ENCODE measurements at regions not wholly inside any gene's neighbourhood (a gene's known extent, or its start where the extent isn't known, plus 50 kb on each side); places are given as distances from the start of the nearest gene placed in this dataset.

DNA sequence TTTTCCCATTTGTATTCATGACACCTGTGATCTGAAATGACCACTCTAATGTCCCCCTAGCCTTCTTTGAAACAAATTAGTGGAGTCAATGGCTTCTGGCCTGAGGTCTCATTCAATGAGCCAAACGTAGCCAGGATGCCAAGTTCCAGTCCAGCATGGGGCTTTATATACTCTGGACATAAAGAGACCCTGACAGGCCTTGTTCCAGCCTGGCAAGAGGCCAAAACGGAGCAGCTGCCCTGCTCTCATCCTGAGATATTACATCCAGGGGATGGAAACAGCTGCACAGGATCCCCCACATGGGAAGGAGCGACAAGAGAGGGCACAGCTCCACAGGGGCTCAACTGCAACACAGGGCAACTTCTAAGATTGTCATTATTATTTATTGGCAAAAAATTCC, 437.8 kb downstream of the CDH26 start:
- TF ChIP-seq, protein P1, sequence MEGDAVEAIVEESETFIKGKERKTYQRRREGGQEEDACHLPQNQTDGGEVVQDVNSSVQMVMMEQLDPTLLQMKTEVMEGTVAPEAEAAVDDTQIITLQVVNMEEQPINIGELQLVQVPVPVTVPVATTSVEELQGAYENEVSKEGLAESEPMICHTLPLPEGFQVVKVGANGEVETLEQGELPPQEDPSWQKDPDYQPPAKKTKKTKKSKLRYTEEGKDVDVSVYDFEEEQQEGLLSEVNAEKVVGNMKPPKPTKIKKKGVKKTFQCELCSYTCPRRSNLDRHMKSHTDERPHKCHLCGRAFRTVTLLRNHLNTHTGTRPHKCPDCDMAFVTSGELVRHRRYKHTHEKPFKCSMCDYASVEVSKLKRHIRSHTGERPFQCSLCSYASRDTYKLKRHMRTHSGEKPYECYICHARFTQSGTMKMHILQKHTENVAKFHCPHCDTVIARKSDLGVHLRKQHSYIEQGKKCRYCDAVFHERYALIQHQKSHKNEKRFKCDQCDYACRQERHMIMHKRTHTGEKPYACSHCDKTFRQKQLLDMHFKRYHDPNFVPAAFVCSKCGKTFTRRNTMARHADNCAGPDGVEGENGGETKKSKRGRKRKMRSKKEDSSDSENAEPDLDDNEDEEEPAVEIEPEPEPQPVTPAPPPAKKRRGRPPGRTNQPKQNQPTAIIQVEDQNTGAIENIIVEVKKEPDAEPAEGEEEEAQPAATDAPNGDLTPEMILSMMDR (IDR thresholded peaks at IDR 0.05) = no peak
- TF ChIP-seq REST (IDR thresholded peaks at IDR 0.05; ENCODE audit: low read depth, low read length) (no peak), RCOR1 (IDR thresholded peaks at IDR 0.05; ENCODE audit: low read length) (no peak)

Data from SK-N-SH (cell line).